HCT116 (cell line): ENCODE measurements at regions not wholly inside any gene's neighbourhood (a gene's known extent, or its start where the extent isn't known, plus 50 kb on each side); places are given as distances from the start of the nearest gene placed in this dataset.

ENCODE experiments used
- ATAC-seq: fragments of 200-7000 bp; cut with Tn5 transposase; 2 replicates; pipeline ENCODE4 v1.9.1; 2020; ENCODE audit warnings: mild to moderate bottlenecking, moderate library complexity
- BruUV-seq: library from RNA; stranded (reverse); fragments of 400-500 nt; replicated peaks from 2 replicates; lab custom pipeline; 2021; lab: Mats Ljungman, UMichigan
- CTCF ChIA-PET: fragments of 300-600 bp; sonication (Branson Sonifier 250); formaldehyde crosslinking; loops from one replicate; lab custom pipeline; 2021; ENCODE audit warnings: antibody characterized with exemption; lab: Charles Lee
- POLR2A ChIA-PET: fragments of 300-600, 350-600 bp; sonication (Branson Sonifier 250); formaldehyde crosslinking; loops from one replicate; lab custom pipeline; 2021; ENCODE audit warnings: antibody characterized with exemption; lab: Charles Lee
- RAD21 ChIA-PET, 2 experiments: fragments of 300-600 bp; sonication (Branson Sonifier 250); formaldehyde crosslinking; loops; one replicate each; lab custom pipeline; 2023; ENCODE audit warnings: low total read pairs in 2 of 2; ENCODE audit not compliant: uncharacterized antibody in 2 of 2, unreplicated experiment in 2 of 2, low non-redundant PET in 1 of 2; lab: Charles Lee
- DNase-seq: peaks from one replicate; pipeline ENCODE4 v3.0.0-alpha.2; 2010; ENCODE audit warnings: low read depth, low spot score
- H2AFZ ChIP-seq: fragments of 200-600 bp; shearing (Covaris generic), sonication (generic); 2 replicates; pipeline ENCODE4 v1.6.1; 2017; ENCODE audit warnings: low read depth, mixed run types, mixed read lengths, antibody characterized with exemption, low read length; ENCODE audit not compliant: poor library complexity, severe bottlenecking
- H3K27ac ChIP-seq: 2 replicates; pipeline ENCODE4 v1.5.1; 2012; ENCODE audit warnings: low read depth, low read length
- H3K27me3 ChIP-seq: fragments of 200-600 bp; sonication (generic); 2 replicates; pipeline ENCODE4 v1.6.1; 2016; ENCODE audit warnings: mixed run types, low read length, mixed read lengths; ENCODE audit not compliant: insufficient read depth
- H3K36me3 ChIP-seq, 2 experiments: fragments of 200-500 bp in 1 of 2; fragments of 200-600 bp in 1 of 2; sonication (Bioruptor generic) in 1 of 2; sonication (generic) in 1 of 2; 2 replicates each; pipeline versions ENCODE4 v1.5.1 to v1.6.1; 2014 to 2016; ENCODE audit warnings: low read length in 2 of 2, inconsistent platforms in 1 of 2, mixed read lengths in 1 of 2, mixed run types in 1 of 2; ENCODE audit not compliant: insufficient read depth in 2 of 2, control insufficient read depth in 1 of 2
- H3K4me1 ChIP-seq, 2 experiments: fragments of 200-600 bp in 1 of 2; sonication (generic) in 1 of 2; 2 replicates each; pipeline versions ENCODE4 v1.5.1 to v1.6.1; 2012 to 2017; ENCODE audit warnings: low read length in 2 of 2, inconsistent platforms in 1 of 2, mild to moderate bottlenecking in 1 of 2, mixed read lengths in 1 of 2, mixed run types in 1 of 2, moderate library complexity in 1 of 2; ENCODE audit not compliant: insufficient read depth in 2 of 2, control insufficient read depth in 1 of 2
- H3K4me2 ChIP-seq: fragments of 200-600 bp; sonication (generic); 2 replicates; pipeline ENCODE4 v1.6.1; 2017; ENCODE audit warnings: mixed run types, low read length, mixed read lengths
- H3K4me3 ChIP-seq, 2 experiments: fragments of 200-600 bp in 1 of 2; sonication (generic) in 1 of 2; replicated peaks in 1 of 2; 2 replicates each; pipeline ENCODE4 v1.5.1; 2011 to 2016; ENCODE audit warnings: low read length in 2 of 2, control low read depth in 1 of 2, low read depth in 1 of 2, mild to moderate bottlenecking in 1 of 2, mixed read lengths in 1 of 2, mixed run types in 1 of 2
- H3K79me2 ChIP-seq: fragments of 200-600 bp; sonication (generic); 2 replicates; pipeline ENCODE4 v1.6.1; 2017; ENCODE audit warnings: mild to moderate bottlenecking, mixed run types, low read length, moderate library complexity, mixed read lengths; ENCODE audit not compliant: insufficient read depth
- H3K9ac ChIP-seq: fragments of 200-600 bp; sonication (generic); 2 replicates; pipeline ENCODE4 v1.6.1; 2016; ENCODE audit warnings: low read length, mixed read lengths
- H3K9me2 ChIP-seq: fragments of 200-600 bp; sonication (generic), shearing (Covaris generic); 2 replicates; pipeline ENCODE4 v1.6.1; 2017; ENCODE audit warnings: mixed run types, mild to moderate bottlenecking, moderate library complexity; ENCODE audit not compliant: insufficient read depth
- H3K9me3 ChIP-seq, 2 experiments: fragments of 200-500 bp in 1 of 2; fragments of 200-600 bp in 1 of 2; sonication (Bioruptor generic) in 1 of 2; sonication (generic) in 1 of 2; 2 replicates each; pipeline ENCODE4 v1.6.1; 2014 to 2017; ENCODE audit warnings: low read length in 2 of 2, mixed read lengths in 2 of 2, inconsistent platforms in 1 of 2, low read depth in 1 of 2, mild to moderate bottlenecking in 1 of 2, mixed run types in 1 of 2, moderate library complexity in 1 of 2; ENCODE audit not compliant: control insufficient read depth in 1 of 2, insufficient read depth in 1 of 2
- H4K20me1 ChIP-seq: fragments of 200-600 bp; sonication (generic), shearing (Covaris generic); 2 replicates; pipeline ENCODE4 v1.6.1; 2017; ENCODE audit warnings: mixed run types, mild to moderate bottlenecking, moderate library complexity; ENCODE audit not compliant: insufficient read depth
- CEBPB ChIP-seq: IDR thresholded peaks from 2 replicates; pipeline ENCODE4 v1.6.1; 2012; ENCODE audit warnings: low read depth
- EZH2 ChIP-seq: fragments of 200-600 bp; sonication (generic); IDR thresholded peaks from 2 replicates; pipeline ENCODE4 v1.6.1; 2017; ENCODE audit warnings: antibody characterized with exemption, mixed run types
- EZH2phosphoT487 ChIP-seq: fragments of 200-600 bp; IDR thresholded peaks from 2 replicates; pipeline ENCODE4 v1.6.1; 2018; ENCODE audit warnings: antibody characterized with exemption, borderline replicate concordance
- FOSL1 ChIP-seq: IDR thresholded peaks from 2 replicates; pipeline ENCODE4 v1.6.1; 2012; ENCODE audit warnings: low read depth
- POLR2A ChIP-seq: IDR thresholded peaks from 2 replicates; pipeline ENCODE4 v1.7.0; 2011; ENCODE audit warnings: borderline replicate concordance; ENCODE audit not compliant: insufficient read depth, insufficient read length; ENCODE audit errors: extremely low read depth
- POLR2AphosphoS5 ChIP-seq: IDR thresholded peaks from 2 replicates; pipeline ENCODE4 v1.6.1; 2011; ENCODE audit warnings: mild to moderate bottlenecking, low read depth, low read length, moderate library complexity
- RAD21 ChIP-seq: IDR thresholded peaks from 2 replicates; pipeline ENCODE4 v1.6.1; 2012; ENCODE audit warnings: low read depth, mild to moderate bottlenecking
- SIN3A ChIP-seq: IDR thresholded peaks from 2 replicates; pipeline ENCODE4 v1.6.1; 2012; ENCODE audit warnings: low read depth
- SP1 ChIP-seq: IDR thresholded peaks from 2 replicates; pipeline ENCODE4 v1.6.1; 2012; ENCODE audit warnings: low read depth
- SRF ChIP-seq: IDR thresholded peaks from 2 replicates; pipeline ENCODE4 v1.6.1; 2012; ENCODE audit warnings: low read depth
- TCF7L2 ChIP-seq: IDR thresholded peaks from 2 replicates; pipeline ENCODE4 v1.7.0; 2011; ENCODE audit warnings: borderline replicate concordance, inconsistent platforms; ENCODE audit not compliant: insufficient read depth, insufficient read length; ENCODE audit errors: extremely low read depth
- intact Hi-C: fragments of 100-400 bp; cut with micrococcal nuclease; formaldehyde crosslinking; loops from 2 replicates; pipeline ENCODE4 v1.10.0; 2022
- TF ChIP-seq, protein P1 (sequence below), 3 experiments: fragments of 200-600 bp in 1 of 3; sonication (generic) in 1 of 3; IDR thresholded peaks in 2 of 3; conservative IDR thresholded peaks in 1 of 3; 2 replicates each; pipeline ENCODE4 v1.5.1; 2012 to 2017; ENCODE audit warnings: low read depth in 2 of 3, low read length in 2 of 3, antibody characterized with exemption in 1 of 3, borderline replicate concordance in 1 of 3, control low read depth in 1 of 3, mild to moderate bottlenecking in 1 of 3, mixed read lengths in 1 of 3, mixed run types in 1 of 3, moderate library complexity in 1 of 3; ENCODE audit not compliant: insufficient read depth in 1 of 3
- TF ChIP-seq, protein P2 (sequence below): IDR thresholded peaks from 2 replicates; pipeline ENCODE4 v1.6.1; 2012; ENCODE audit warnings: low read depth
- TF ChIP-seq, protein P3 (sequence below): IDR thresholded peaks from 2 replicates; pipeline ENCODE4 v1.6.1; 2012
- TF ChIP-seq, protein P4 (sequence below): IDR thresholded peaks from 2 replicates; pipeline ENCODE4 v1.6.1; 2011; ENCODE audit warnings: mild to moderate bottlenecking, low read length, moderate library complexity; ENCODE audit not compliant: insufficient replicate concordance; ENCODE audit errors: extremely low read depth
- TF ChIP-seq, protein P5 (sequence below): IDR thresholded peaks from 2 replicates; pipeline ENCODE4 v1.6.1; 2012

DNA sequence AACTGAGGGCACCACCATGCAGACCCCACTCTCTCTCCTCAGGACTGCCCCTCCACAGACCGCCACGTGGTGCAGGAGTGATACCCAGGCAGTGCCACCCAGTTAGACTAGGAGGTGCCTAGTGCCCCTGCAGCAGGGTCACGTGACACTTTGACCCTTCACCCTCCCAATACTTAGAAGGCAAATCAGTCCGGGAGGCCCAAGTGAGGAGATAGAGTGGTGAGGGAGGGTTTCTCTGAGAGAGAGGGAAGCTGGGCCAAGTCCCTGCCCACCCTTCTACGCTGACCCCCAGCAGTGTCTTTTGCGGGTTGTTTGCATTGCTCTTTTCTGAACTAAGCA is 84.6 kb downstream of the BUD13 start:
- POLR2A ChIA-PET: no interaction called here
- CTCF ChIA-PET: no interaction called here

More for the DNA sequence above, 84.6 kb downstream of the BUD13 start:
- DNase-seq (no peak), ATAC-seq (no peak)
- no peaks in the 10 kb centered on the region for H3K79me2 ChIP-seq
- no peak overlapping the region for H3K4me2 ChIP-seq
- no TSS peak for BruUV-seq
- TF ChIP-seq CEBPB: no peak
- TF ChIP-seq, protein P1, sequence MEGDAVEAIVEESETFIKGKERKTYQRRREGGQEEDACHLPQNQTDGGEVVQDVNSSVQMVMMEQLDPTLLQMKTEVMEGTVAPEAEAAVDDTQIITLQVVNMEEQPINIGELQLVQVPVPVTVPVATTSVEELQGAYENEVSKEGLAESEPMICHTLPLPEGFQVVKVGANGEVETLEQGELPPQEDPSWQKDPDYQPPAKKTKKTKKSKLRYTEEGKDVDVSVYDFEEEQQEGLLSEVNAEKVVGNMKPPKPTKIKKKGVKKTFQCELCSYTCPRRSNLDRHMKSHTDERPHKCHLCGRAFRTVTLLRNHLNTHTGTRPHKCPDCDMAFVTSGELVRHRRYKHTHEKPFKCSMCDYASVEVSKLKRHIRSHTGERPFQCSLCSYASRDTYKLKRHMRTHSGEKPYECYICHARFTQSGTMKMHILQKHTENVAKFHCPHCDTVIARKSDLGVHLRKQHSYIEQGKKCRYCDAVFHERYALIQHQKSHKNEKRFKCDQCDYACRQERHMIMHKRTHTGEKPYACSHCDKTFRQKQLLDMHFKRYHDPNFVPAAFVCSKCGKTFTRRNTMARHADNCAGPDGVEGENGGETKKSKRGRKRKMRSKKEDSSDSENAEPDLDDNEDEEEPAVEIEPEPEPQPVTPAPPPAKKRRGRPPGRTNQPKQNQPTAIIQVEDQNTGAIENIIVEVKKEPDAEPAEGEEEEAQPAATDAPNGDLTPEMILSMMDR (IDR thresholded peaks at IDR 0.05 in 2 of 3, conservative IDR thresholded peaks at IDR 0.05 in 1 of 3; ENCODE audit: borderline replicate concordance in 1 of 3, insufficient read depth in 1 of 3, low read depth in 2 of 3, low read length in 2 of 3): no peak
- TF ChIP-seq EZH2phosphoT487: no peak
- TF ChIP-seq TCF7L2: no peak
- no peak for TF ChIP-seq EZH2
- no peak for TF ChIP-seq POLR2AphosphoS5
- TF ChIP-seq RAD21: no peak
- no peak for TF ChIP-seq SRF
- no peak for TF ChIP-seq FOSL1
- TF ChIP-seq, protein P2, sequence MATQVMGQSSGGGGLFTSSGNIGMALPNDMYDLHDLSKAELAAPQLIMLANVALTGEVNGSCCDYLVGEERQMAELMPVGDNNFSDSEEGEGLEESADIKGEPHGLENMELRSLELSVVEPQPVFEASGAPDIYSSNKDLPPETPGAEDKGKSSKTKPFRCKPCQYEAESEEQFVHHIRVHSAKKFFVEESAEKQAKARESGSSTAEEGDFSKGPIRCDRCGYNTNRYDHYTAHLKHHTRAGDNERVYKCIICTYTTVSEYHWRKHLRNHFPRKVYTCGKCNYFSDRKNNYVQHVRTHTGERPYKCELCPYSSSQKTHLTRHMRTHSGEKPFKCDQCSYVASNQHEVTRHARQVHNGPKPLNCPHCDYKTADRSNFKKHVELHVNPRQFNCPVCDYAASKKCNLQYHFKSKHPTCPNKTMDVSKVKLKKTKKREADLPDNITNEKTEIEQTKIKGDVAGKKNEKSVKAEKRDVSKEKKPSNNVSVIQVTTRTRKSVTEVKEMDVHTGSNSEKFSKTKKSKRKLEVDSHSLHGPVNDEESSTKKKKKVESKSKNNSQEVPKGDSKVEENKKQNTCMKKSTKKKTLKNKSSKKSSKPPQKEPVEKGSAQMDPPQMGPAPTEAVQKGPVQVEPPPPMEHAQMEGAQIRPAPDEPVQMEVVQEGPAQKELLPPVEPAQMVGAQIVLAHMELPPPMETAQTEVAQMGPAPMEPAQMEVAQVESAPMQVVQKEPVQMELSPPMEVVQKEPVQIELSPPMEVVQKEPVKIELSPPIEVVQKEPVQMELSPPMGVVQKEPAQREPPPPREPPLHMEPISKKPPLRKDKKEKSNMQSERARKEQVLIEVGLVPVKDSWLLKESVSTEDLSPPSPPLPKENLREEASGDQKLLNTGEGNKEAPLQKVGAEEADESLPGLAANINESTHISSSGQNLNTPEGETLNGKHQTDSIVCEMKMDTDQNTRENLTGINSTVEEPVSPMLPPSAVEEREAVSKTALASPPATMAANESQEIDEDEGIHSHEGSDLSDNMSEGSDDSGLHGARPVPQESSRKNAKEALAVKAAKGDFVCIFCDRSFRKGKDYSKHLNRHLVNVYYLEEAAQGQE: no peak
- no peak for TF ChIP-seq SP1
- TF ChIP-seq, protein P3, sequence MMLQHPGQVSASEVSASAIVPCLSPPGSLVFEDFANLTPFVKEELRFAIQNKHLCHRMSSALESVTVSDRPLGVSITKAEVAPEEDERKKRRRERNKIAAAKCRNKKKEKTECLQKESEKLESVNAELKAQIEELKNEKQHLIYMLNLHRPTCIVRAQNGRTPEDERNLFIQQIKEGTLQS: no peak
- TF ChIP-seq, protein P4, sequence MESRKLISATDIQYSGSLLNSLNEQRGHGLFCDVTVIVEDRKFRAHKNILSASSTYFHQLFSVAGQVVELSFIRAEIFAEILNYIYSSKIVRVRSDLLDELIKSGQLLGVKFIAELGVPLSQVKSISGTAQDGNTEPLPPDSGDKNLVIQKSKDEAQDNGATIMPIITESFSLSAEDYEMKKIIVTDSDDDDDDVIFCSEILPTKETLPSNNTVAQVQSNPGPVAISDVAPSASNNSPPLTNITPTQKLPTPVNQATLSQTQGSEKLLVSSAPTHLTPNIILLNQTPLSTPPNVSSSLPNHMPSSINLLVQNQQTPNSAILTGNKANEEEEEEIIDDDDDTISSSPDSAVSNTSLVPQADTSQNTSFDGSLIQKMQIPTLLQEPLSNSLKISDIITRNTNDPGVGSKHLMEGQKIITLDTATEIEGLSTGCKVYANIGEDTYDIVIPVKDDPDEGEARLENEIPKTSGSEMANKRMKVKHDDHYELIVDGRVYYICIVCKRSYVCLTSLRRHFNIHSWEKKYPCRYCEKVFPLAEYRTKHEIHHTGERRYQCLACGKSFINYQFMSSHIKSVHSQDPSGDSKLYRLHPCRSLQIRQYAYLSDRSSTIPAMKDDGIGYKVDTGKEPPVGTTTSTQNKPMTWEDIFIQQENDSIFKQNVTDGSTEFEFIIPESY: no peak
- TF ChIP-seq SIN3A: no peak
- no peak for TF ChIP-seq POLR2A
- TF ChIP-seq, protein P5, sequence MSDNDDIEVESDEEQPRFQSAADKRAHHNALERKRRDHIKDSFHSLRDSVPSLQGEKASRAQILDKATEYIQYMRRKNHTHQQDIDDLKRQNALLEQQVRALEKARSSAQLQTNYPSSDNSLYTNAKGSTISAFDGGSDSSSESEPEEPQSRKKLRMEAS: no peak
- H3K4me1 ChIP-seq: no peaks in the 10 kb centered on the region
- 0 out of 2 replicates have a peak, but pooled peaks cover 8% of the 10 kb centered on the region for H3K27me3 ChIP-seq
- H3K9me3 ChIP-seq: no peaks in the 10 kb centered on the region
- H3K27ac ChIP-seq: no peak overlapping the region
- no peaks in the 10 kb centered on the region for H3K9me2 ChIP-seq
- no peaks in the 10 kb centered on the region for H3K36me3 ChIP-seq
- H2AFZ ChIP-seq: no peak overlapping the region
- no peak overlapping the region for H3K9ac ChIP-seq
- H3K4me3 ChIP-seq: no peak overlapping the region
- RAD21 ChIA-PET: no interaction called here
- intact Hi-C loops: no loop called here
- no peaks in the 10 kb centered on the region for H4K20me1 ChIP-seq
